ENCODE measurements at regions not wholly inside any gene's neighbourhood (a gene's known extent, or its start where the extent isn't known, plus 50 kb on each side); places are given as distances from the start of the nearest gene placed in this dataset.

- H3K27ac ChIP-seq (ENCODE audit: low read depth, low read length) = no peak overlapping the region
- ChIA-PET POLR2A (no interaction called here), CTCF (no interaction called here)
- H3K4me3 ChIP-seq (ENCODE audit: low read depth, low read length) = no peak overlapping the region
- no peak for DNase-seq (ENCODE audit: low read depth, low spot score)
- H3K9me3 ChIP-seq (ENCODE audit: control insufficient read depth, insufficient read depth, low read length) = no peaks in the 10 kb centered on the region
- TF ChIP-seq CTCF (IDR thresholded peaks at IDR 0.05; ENCODE audit: low read depth, low read length) = no peak
- peaks cover 2% of the 10 kb centered on the region for H3K27me3 ChIP-seq (ENCODE audit: control insufficient read depth, insufficient read depth, low read length)
Measured at GRCh38 chr11:45541693-45542434, 123.6 kb downstream of the CHST1 start.

GRCh38 chr11:45538939-45539338 is 126.5 kb downstream of the CHST1 start:
- TF ChIP-seq CTCF (IDR thresholded peaks at IDR 0.05; ENCODE audit: low read depth, low read length) = no peak
- Histone ChIP-seq H3K9me3 (ENCODE audit: control insufficient read depth, insufficient read depth, low read length) (no peaks in the 10 kb centered on the region), H3K27ac (ENCODE audit: low read depth, low read length) (no peak overlapping the region), H3K27me3 (ENCODE audit: control insufficient read depth, insufficient read depth, low read length) (peaks cover 2% of the 10 kb centered on the region), H3K4me3 (ENCODE audit: low read depth, low read length) (no peak overlapping the region)
- ChIA-PET CTCF (no interaction called here), POLR2A (no interaction called here)
- DNase-seq (ENCODE audit: low read depth, low spot score) = no peak

GRCh38 chr11:45538363-45538762 is 127.1 kb downstream of the CHST1 start:
- Histone ChIP-seq H3K9me3 (ENCODE audit: control insufficient read depth, insufficient read depth, low read length) (no peaks in the 10 kb centered on the region), H3K4me3 (ENCODE audit: low read depth, low read length) (no peak overlapping the region), H3K27me3 (ENCODE audit: control insufficient read depth, insufficient read depth, low read length) (peaks cover 2% of the 10 kb centered on the region), H3K27ac (ENCODE audit: low read depth, low read length) (no peak overlapping the region)
- POLR2A ChIA-PET = no interaction called here
- no peak for DNase-seq (ENCODE audit: low read depth, low spot score)
- TF ChIP-seq CTCF (IDR thresholded peaks at IDR 0.05; ENCODE audit: low read depth, low read length) = no peak
- CTCF ChIA-PET = no interaction called here

- H3K9me3 ChIP-seq (ENCODE audit: control insufficient read depth, insufficient read depth, low read length) = no peaks in the 10 kb centered on the region
- no peak for DNase-seq (ENCODE audit: low read depth, low spot score)
- ChIA-PET POLR2A (no interaction called here), CTCF (no interaction called here)
- H3K27ac ChIP-seq (ENCODE audit: low read depth, low read length) = no peak overlapping the region
- TF ChIP-seq CTCF (IDR thresholded peaks at IDR 0.05; ENCODE audit: low read depth, low read length) = no peak
- no peak overlapping the region for H3K4me3 ChIP-seq (ENCODE audit: low read depth, low read length)
- H3K27me3 ChIP-seq (ENCODE audit: control insufficient read depth, insufficient read depth, low read length) = peaks cover 2% of the 10 kb centered on the region
Measured at GRCh38 chr11:45537614-45538013, 127.8 kb downstream of the CHST1 start.

GRCh38 chr11:45535033-45535432 is 130.4 kb downstream of the CHST1 start:
- CTCF ChIA-PET = no interaction called here
- Histone ChIP-seq H3K4me3 (ENCODE audit: low read depth, low read length) (no peak overlapping the region), H3K27me3 (ENCODE audit: control insufficient read depth, insufficient read depth, low read length) (peaks cover 2% of the 10 kb centered on the region), H3K27ac (ENCODE audit: low read depth, low read length) (no peak overlapping the region), H3K9me3 (ENCODE audit: control insufficient read depth, insufficient read depth, low read length) (no peaks in the 10 kb centered on the region)
- no peak for DNase-seq (ENCODE audit: low read depth, low spot score)
- POLR2A ChIA-PET = interaction anchor here (0.6 kb wide), 1 partner anchor 416 kb away, joined by 4 read pairs; no protein-coding TSS in a partner anchor
- TF ChIP-seq CTCF (IDR thresholded peaks at IDR 0.05; ENCODE audit: low read depth, low read length) = no peak
